ENCODE measurements at regions not wholly inside any gene's neighbourhood (a gene's known extent, or its start where the extent isn't known, plus 50 kb on each side); places are given as distances from the start of the nearest gene placed in this dataset.

GRCh38 chr14:89030921-89031320 is 206.5 kb downstream of the TTC8 start:
- TF ChIP-seq POLR2A (IDR thresholded peaks at IDR 0.05) (no peak), CTCF (IDR thresholded peaks at IDR 0.05) (no peak)

Data from esophagus squamous epithelium (tissue), 4 donors.